GM23338 (cell line): ENCODE measurements at regions not wholly inside any gene's neighbourhood (a gene's known extent, or its start where the extent isn't known, plus 50 kb on each side); places are given as distances from the start of the nearest gene placed in this dataset.

ENCODE experiments used
- ATAC-seq: fragments of 200-7000 bp; cut with Tn5 transposase; 3 replicates; pipeline ENCODE4 v1.9.1; 2020
- DNase-seq: peaks from one replicate; pipeline ENCODE4 v3.0.0-alpha.2; 2015; ENCODE audit warnings: low spot score
- H2AFZ ChIP-seq: fragments of 200-600 bp; sonication (generic); 2 replicates; pipeline ENCODE4 v1.8.0; 2016; ENCODE audit warnings: antibody characterized with exemption, mild to moderate bottlenecking, moderate library complexity
- H3F3A ChIP-seq: fragments of 200-600 bp; sonication (generic); replicated peaks from 2 replicates; pipeline ENCODE4 v1.8.0; 2017; ENCODE audit warnings: antibody characterized with exemption, mixed run types, low read depth
- H3K27ac ChIP-seq: fragments of 200-600 bp; sonication (generic); 2 replicates; pipeline ENCODE4 v1.6.1; 2016; ENCODE audit warnings: low read depth
- H3K27me3 ChIP-seq: fragments of 200-600 bp; sonication (generic); 2 replicates; pipeline ENCODE4 v1.8.0; 2016; ENCODE audit warnings: mild to moderate bottlenecking, mixed run types, moderate library complexity; ENCODE audit not compliant: insufficient read depth
- H3K36me3 ChIP-seq: fragments of 200-600 bp; sonication (generic); 2 replicates; pipeline ENCODE4 v1.8.0; 2016; ENCODE audit warnings: mild to moderate bottlenecking; ENCODE audit not compliant: insufficient read depth
- H3K4me1 ChIP-seq: fragments of 200-600 bp; sonication (generic); 2 replicates; pipeline ENCODE4 v1.8.0; 2016; ENCODE audit warnings: mild to moderate bottlenecking, moderate library complexity; ENCODE audit not compliant: insufficient read depth
- H3K4me2 ChIP-seq: fragments of 200-600 bp; sonication (generic); 2 replicates; pipeline ENCODE4 v1.7.1; 2017; ENCODE audit warnings: mixed run types
- H3K4me3 ChIP-seq: fragments of 200-600 bp; sonication (generic); 2 replicates; pipeline ENCODE4 v1.6.1; 2016; ENCODE audit warnings: mixed run types
- H3K79me2 ChIP-seq: fragments of 200-600 bp; sonication (generic); replicated peaks from 2 replicates; pipeline ENCODE4 v1.8.0; 2017; ENCODE audit warnings: mild to moderate bottlenecking; ENCODE audit not compliant: insufficient read depth
- H3K9me2 ChIP-seq: fragments of 200-600 bp; sonication (generic); 2 replicates; pipeline ENCODE4 v1.8.0; 2017; ENCODE audit not compliant: insufficient read depth
- H4K20me1 ChIP-seq: fragments of 200-600 bp; sonication (generic); replicated peaks from 2 replicates; pipeline ENCODE4 v1.8.0; 2017; ENCODE audit warnings: mild to moderate bottlenecking; ENCODE audit not compliant: insufficient read depth
- H3K27ac Mint-ChIP-seq: 2 replicates; pipeline ENCODE4 v1.8.0; 2020; ENCODE audit warnings: inconsistent platforms, mild to moderate bottlenecking, moderate library complexity, mixed read lengths
- H3K27me3 Mint-ChIP-seq: 3 replicates; pipeline ENCODE4 v1.8.0; 2022; ENCODE audit warnings: low read depth, mild to moderate bottlenecking, moderate library complexity, mixed read lengths, inconsistent platforms; ENCODE audit not compliant: insufficient read depth, poor library complexity
- H3K36me3 Mint-ChIP-seq: 3 replicates; pipeline ENCODE4 v1.8.0; 2021; ENCODE audit warnings: low read depth, mild to moderate bottlenecking, inconsistent platforms, moderate library complexity, mixed read lengths
- H3K4me1 Mint-ChIP-seq: 3 replicates; pipeline ENCODE4 v1.8.0; 2020; ENCODE audit warnings: mild to moderate bottlenecking, inconsistent platforms, mixed read lengths
- H3K4me3 Mint-ChIP-seq: 3 replicates; pipeline ENCODE4 v1.8.0; 2021; ENCODE audit warnings: moderate library complexity, mild to moderate bottlenecking, inconsistent platforms, mixed read lengths
- H3K9me3 Mint-ChIP-seq: 3 replicates; pipeline ENCODE4 v1.8.0; 2020; ENCODE audit warnings: moderate library complexity, mild to moderate bottlenecking, inconsistent platforms, mixed read lengths
- CREB1 ChIP-seq: fragments of 250-450 bp; sonication (Bioruptor Pico); IDR thresholded peaks from 2 replicates; pipeline ENCODE4 v1.5.0; 2020; ENCODE audit warnings: low read depth, mild to moderate bottlenecking, moderate library complexity
- EZH2 ChIP-seq: fragments of 200-600 bp; sonication (generic); IDR thresholded peaks from one replicate; pipeline ENCODE4 v1.8.0; 2017; ENCODE audit warnings: antibody characterized with exemption, mild to moderate bottlenecking, low read depth; ENCODE audit not compliant: unreplicated experiment
- EZH2phosphoT487 ChIP-seq: fragments of 200-600 bp; sonication (generic); IDR thresholded peaks from one replicate; pipeline ENCODE4 v1.8.1; 2018; ENCODE audit warnings: antibody characterized with exemption; ENCODE audit not compliant: unreplicated experiment
- JUNB ChIP-seq: IDR thresholded peaks from one replicate; pipeline ENCODE4 v1.6.1; 2016; ENCODE audit warnings: antibody characterized with exemption; ENCODE audit not compliant: unreplicated experiment
- NANOG ChIP-seq: IDR thresholded peaks from 2 replicates; pipeline ENCODE4 v1.6.1; 2016; ENCODE audit warnings: antibody characterized with exemption, borderline replicate concordance
- POLR2AphosphoS5 ChIP-seq: IDR thresholded peaks from 2 replicates; pipeline ENCODE4 v1.6.1; 2016; ENCODE audit warnings: antibody characterized with exemption, low read depth
- STAT1 ChIP-seq: IDR thresholded peaks from one replicate; pipeline ENCODE4 v1.6.1; 2016; ENCODE audit warnings: antibody characterized with exemption; ENCODE audit not compliant: unreplicated experiment
- ZNF114 ChIP-seq: fragments of 250-450 bp; sonication (Bioruptor Pico); IDR thresholded peaks from 2 replicates; pipeline ENCODE4 v1.5.0; 2020; ENCODE audit warnings: mild to moderate bottlenecking, moderate library complexity
- ZNF331 ChIP-seq: fragments of 250-450 bp; sonication (Bioruptor Pico); IDR thresholded peaks from 2 replicates; pipeline ENCODE4 v1.5.0; 2020; ENCODE audit warnings: low read depth, mild to moderate bottlenecking, moderate library complexity
- ZNF462 ChIP-seq: fragments of 250-450 bp; sonication (Bioruptor Pico); IDR thresholded peaks from 2 replicates; pipeline ENCODE4 v1.5.0; 2020; ENCODE audit warnings: mild to moderate bottlenecking, moderate library complexity
- TF ChIP-seq, protein P1 (sequence below): IDR thresholded peaks from 2 replicates; pipeline ENCODE4 v1.6.1; 2016; ENCODE audit warnings: antibody characterized with exemption
- TF ChIP-seq, protein P2 (sequence below), 2 experiments: fragments of 200-600 bp in 1 of 2; sonication (generic) in 1 of 2; conservative IDR thresholded peaks; 2 replicates each; pipeline versions ENCODE4 v1.5.1 to v1.6.1; 2016 to 2017; ENCODE audit warnings: antibody characterized with exemption in 2 of 2, low read depth in 2 of 2, mild to moderate bottlenecking in 2 of 2, moderate library complexity in 1 of 2
- TF ChIP-seq, protein P3 (sequence below): IDR thresholded peaks from one replicate; pipeline ENCODE4 v1.6.1; 2018; ENCODE audit warnings: antibody characterized with exemption; ENCODE audit not compliant: unreplicated experiment

- no peak overlapping the region for H3K4me3 Mint-ChIP-seq
- no peaks in the 10 kb centered on the region for H3K4me1 ChIP-seq
- ATAC-seq = no peak
- H4K20me1 ChIP-seq = no peaks in the 10 kb centered on the region
- peaks cover 5% of the 10 kb centered on the region for H3K27me3 Mint-ChIP-seq
- no peaks in the 10 kb centered on the region for H3K79me2 ChIP-seq
- no peaks in the 10 kb centered on the region for H3K36me3 Mint-ChIP-seq
- no peak overlapping the region for H2AFZ ChIP-seq
- H3K4me3 ChIP-seq = no peak overlapping the region
- no peaks in the 10 kb centered on the region for H3K9me3 Mint-ChIP-seq
- no peaks in the 10 kb centered on the region for H3K27me3 ChIP-seq
- no peaks in the 10 kb centered on the region for H3K36me3 ChIP-seq
- no peak overlapping the region for H3K27ac ChIP-seq
- no peaks in the 10 kb centered on the region for H3F3A ChIP-seq
- DNase-seq = no peak
- no peak overlapping the region for H3K4me2 ChIP-seq
- TF ChIP-seq JUNB = no peak
- no peak for TF ChIP-seq EZH2
- TF ChIP-seq NANOG = no peak
- no peak for TF ChIP-seq POLR2AphosphoS5
- no peak for TF ChIP-seq ZNF462 (CRISPR knock-in tag)
- TF ChIP-seq, protein P1, sequence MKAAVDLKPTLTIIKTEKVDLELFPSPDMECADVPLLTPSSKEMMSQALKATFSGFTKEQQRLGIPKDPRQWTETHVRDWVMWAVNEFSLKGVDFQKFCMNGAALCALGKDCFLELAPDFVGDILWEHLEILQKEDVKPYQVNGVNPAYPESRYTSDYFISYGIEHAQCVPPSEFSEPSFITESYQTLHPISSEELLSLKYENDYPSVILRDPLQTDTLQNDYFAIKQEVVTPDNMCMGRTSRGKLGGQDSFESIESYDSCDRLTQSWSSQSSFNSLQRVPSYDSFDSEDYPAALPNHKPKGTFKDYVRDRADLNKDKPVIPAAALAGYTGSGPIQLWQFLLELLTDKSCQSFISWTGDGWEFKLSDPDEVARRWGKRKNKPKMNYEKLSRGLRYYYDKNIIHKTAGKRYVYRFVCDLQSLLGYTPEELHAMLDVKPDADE = no peak
- TF ChIP-seq EZH2phosphoT487 = no peak
- no peak for TF ChIP-seq CREB1 (CRISPR knock-in tag)
- TF ChIP-seq ZNF114 (CRISPR knock-in tag) = no peak
- no peak for TF ChIP-seq ZNF331 (CRISPR knock-in tag)
- TF ChIP-seq, protein P2, sequence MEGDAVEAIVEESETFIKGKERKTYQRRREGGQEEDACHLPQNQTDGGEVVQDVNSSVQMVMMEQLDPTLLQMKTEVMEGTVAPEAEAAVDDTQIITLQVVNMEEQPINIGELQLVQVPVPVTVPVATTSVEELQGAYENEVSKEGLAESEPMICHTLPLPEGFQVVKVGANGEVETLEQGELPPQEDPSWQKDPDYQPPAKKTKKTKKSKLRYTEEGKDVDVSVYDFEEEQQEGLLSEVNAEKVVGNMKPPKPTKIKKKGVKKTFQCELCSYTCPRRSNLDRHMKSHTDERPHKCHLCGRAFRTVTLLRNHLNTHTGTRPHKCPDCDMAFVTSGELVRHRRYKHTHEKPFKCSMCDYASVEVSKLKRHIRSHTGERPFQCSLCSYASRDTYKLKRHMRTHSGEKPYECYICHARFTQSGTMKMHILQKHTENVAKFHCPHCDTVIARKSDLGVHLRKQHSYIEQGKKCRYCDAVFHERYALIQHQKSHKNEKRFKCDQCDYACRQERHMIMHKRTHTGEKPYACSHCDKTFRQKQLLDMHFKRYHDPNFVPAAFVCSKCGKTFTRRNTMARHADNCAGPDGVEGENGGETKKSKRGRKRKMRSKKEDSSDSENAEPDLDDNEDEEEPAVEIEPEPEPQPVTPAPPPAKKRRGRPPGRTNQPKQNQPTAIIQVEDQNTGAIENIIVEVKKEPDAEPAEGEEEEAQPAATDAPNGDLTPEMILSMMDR (conservative IDR thresholded peaks at IDR 0.05; ENCODE audit: low read depth in 2 of 2) = no peak
- TF ChIP-seq STAT1 = no peak
- TF ChIP-seq, protein P3, sequence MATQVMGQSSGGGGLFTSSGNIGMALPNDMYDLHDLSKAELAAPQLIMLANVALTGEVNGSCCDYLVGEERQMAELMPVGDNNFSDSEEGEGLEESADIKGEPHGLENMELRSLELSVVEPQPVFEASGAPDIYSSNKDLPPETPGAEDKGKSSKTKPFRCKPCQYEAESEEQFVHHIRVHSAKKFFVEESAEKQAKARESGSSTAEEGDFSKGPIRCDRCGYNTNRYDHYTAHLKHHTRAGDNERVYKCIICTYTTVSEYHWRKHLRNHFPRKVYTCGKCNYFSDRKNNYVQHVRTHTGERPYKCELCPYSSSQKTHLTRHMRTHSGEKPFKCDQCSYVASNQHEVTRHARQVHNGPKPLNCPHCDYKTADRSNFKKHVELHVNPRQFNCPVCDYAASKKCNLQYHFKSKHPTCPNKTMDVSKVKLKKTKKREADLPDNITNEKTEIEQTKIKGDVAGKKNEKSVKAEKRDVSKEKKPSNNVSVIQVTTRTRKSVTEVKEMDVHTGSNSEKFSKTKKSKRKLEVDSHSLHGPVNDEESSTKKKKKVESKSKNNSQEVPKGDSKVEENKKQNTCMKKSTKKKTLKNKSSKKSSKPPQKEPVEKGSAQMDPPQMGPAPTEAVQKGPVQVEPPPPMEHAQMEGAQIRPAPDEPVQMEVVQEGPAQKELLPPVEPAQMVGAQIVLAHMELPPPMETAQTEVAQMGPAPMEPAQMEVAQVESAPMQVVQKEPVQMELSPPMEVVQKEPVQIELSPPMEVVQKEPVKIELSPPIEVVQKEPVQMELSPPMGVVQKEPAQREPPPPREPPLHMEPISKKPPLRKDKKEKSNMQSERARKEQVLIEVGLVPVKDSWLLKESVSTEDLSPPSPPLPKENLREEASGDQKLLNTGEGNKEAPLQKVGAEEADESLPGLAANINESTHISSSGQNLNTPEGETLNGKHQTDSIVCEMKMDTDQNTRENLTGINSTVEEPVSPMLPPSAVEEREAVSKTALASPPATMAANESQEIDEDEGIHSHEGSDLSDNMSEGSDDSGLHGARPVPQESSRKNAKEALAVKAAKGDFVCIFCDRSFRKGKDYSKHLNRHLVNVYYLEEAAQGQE = no peak
- peaks cover 2% of the 10 kb centered on the region; the same call in 1 of the 2 replicates for H3K9me2 ChIP-seq
- peaks cover 4% of the 10 kb centered on the region for H3K4me1 Mint-ChIP-seq
- H3K27ac Mint-ChIP-seq = no peak overlapping the region
These were observed 56.9 kb upstream of the TRIM67 start for GRCh38 chr1:231104917-231105316.
